ENCODE measurements at regions not wholly inside any gene's neighbourhood (a gene's known extent, or its start where the extent isn't known, plus 50 kb on each side); places are given as distances from the start of the nearest gene placed in this dataset.

DNA sequence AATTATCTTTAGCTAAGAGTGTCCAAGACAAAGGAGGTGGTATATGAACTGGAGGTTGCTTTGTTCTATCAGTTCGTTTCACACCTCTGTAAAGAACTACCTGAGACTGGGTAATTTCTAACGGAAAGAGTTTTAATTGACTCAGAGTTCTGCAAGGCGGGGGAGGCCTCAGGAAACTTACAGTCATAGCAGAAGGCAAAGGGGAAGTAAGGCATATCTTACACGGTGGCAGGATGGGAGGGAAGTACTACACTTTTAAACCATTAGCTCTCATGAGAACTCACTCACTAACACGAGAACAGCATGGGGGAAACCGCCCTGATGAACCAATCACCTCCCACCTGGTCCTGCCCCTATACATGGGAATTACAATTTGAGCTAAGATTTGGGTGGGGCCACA lies 1202.3 kb upstream of the LRRTM3 start:
- H3K27ac ChIP-seq: no peak overlapping the region
- ChIA-PET POLR2A (ENCODE audit: low non-redundant PET) (no interaction called here), CTCF (no interaction called here)
- no peak for DNase-seq (ENCODE audit: low spot score)
- TF ChIP-seq, protein P1, sequence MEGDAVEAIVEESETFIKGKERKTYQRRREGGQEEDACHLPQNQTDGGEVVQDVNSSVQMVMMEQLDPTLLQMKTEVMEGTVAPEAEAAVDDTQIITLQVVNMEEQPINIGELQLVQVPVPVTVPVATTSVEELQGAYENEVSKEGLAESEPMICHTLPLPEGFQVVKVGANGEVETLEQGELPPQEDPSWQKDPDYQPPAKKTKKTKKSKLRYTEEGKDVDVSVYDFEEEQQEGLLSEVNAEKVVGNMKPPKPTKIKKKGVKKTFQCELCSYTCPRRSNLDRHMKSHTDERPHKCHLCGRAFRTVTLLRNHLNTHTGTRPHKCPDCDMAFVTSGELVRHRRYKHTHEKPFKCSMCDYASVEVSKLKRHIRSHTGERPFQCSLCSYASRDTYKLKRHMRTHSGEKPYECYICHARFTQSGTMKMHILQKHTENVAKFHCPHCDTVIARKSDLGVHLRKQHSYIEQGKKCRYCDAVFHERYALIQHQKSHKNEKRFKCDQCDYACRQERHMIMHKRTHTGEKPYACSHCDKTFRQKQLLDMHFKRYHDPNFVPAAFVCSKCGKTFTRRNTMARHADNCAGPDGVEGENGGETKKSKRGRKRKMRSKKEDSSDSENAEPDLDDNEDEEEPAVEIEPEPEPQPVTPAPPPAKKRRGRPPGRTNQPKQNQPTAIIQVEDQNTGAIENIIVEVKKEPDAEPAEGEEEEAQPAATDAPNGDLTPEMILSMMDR (conservative IDR thresholded peaks at IDR 0.05; ENCODE audit: low read depth): no peak

DNA sequence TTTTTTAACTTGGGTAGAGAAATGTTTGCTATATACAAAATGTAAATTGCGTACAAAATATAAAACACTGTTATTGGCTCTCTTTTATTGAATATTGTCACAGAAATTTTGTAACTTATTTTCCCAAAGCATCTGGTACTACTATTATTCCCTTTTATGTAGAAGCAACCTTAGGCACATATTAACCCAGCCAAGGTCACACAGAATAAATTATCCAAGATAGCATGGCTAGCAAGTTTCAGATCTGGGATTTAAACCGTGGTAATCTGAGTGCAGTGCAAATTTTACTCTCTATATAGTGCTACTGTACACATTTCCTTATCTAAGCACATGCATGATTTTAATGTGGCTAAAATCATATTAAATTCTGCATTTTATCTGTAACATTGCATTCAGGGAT lies 1190.5 kb upstream of the LRRTM3 start:
- ChIA-PET CTCF (no interaction called here), POLR2A (ENCODE audit: low non-redundant PET) (no interaction called here)
- H3K27ac ChIP-seq: no peak overlapping the region
- no peak for DNase-seq (ENCODE audit: low spot score)
- TF ChIP-seq, protein P1 (conservative IDR thresholded peaks at IDR 0.05; ENCODE audit: low read depth): no peak

- no peak overlapping the region for H3K27ac ChIP-seq
- ChIA-PET CTCF (no interaction called here), POLR2A (ENCODE audit: low non-redundant PET) (no interaction called here)
- TF ChIP-seq, protein P1 (conservative IDR thresholded peaks at IDR 0.05; ENCODE audit: low read depth): no peak
- DNase-seq (ENCODE audit: low spot score): no peak
Observed at GRCh38 chr10:65742906-65743305, 1182.9 kb upstream of the LRRTM3 start.

GRCh38 chr10:65751218-65751617 lies 1174.6 kb upstream of the LRRTM3 start:
- no peak overlapping the region for H3K27ac ChIP-seq
- POLR2A ChIA-PET (ENCODE audit: low non-redundant PET): no interaction called here
- DNase-seq (ENCODE audit: low spot score): no peak
- TF ChIP-seq, protein P1 (conservative IDR thresholded peaks at IDR 0.05; ENCODE audit: low read depth): no peak
- CTCF ChIA-PET: no interaction called here

GRCh38 chr10:65751896-65752295 lies 1173.9 kb upstream of the LRRTM3 start:
- no peak overlapping the region for H3K27ac ChIP-seq
- CTCF ChIA-PET: no interaction called here
- TF ChIP-seq, protein P1 (conservative IDR thresholded peaks at IDR 0.05; ENCODE audit: low read depth): no peak
- DNase-seq (ENCODE audit: low spot score): no peak
- POLR2A ChIA-PET (ENCODE audit: low non-redundant PET): no interaction called here

GRCh38 chr10:65753532-65753931 lies 1172.3 kb upstream of the LRRTM3 start:
- POLR2A ChIA-PET (ENCODE audit: low non-redundant PET): no interaction called here
- H3K27ac ChIP-seq: no peak overlapping the region
- TF ChIP-seq, protein P1 (conservative IDR thresholded peaks at IDR 0.05; ENCODE audit: low read depth): no peak
- no peak for DNase-seq (ENCODE audit: low spot score)
- CTCF ChIA-PET: interaction anchor here (0.7 kb wide), 1 partner anchor 255 kb away, joined by 3 read pairs; no protein-coding TSS in a partner anchor

- CTCF ChIA-PET: no interaction called here
- DNase-seq (ENCODE audit: low spot score): no peak
- TF ChIP-seq, protein P1 (conservative IDR thresholded peaks at IDR 0.05; ENCODE audit: low read depth): no peak
- H3K27ac ChIP-seq: no peak overlapping the region
- POLR2A ChIA-PET (ENCODE audit: low non-redundant PET): interaction anchor here (0.5 kb wide), 1 partner anchor 26 kb away, joined by 3 read pairs; no protein-coding TSS in a partner anchor
Observed at GRCh38 chr10:65754112-65754511, 1171.7 kb upstream of the LRRTM3 start.

Measured in RWPE1 (cell line).